Tibial nerve (tissue), 4 donors: ENCODE measurements at regions not wholly inside any gene's neighbourhood (a gene's known extent, or its start where the extent isn't known, plus 50 kb on each side); places are given as distances from the start of the nearest gene placed in this dataset.

ENCODE experiments used
- DNase-seq, 2 donors: peaks; one replicate each; pipeline ENCODE4 v3.0.0-alpha.2; 2019; ENCODE audit warnings: low spot score in 2 of 2
- H3K27ac ChIP-seq, 4 donors: fragments of 200-600 bp; sonication (generic) in 3 of 4; one replicate each; pipeline ENCODE4 v1.5.1; 2017 to 2019; ENCODE audit warnings: mild to moderate bottlenecking in 1 of 4
- H3K27me3 ChIP-seq, 2 donors: fragments of 200-600 bp; sonication (generic) in 1 of 2; one replicate each; pipeline versions ENCODE4 v1.5.1 to v1.6.0; 2017 to 2019
- H3K36me3 ChIP-seq, 3 donors: fragments of 200-600 bp; sonication (generic); one replicate each; pipeline ENCODE4 v1.5.1; 2018 to 2019
- H3K4me1 ChIP-seq, 4 donors: fragments of 200-600 bp; sonication (generic) in 3 of 4; one replicate each; pipeline ENCODE4 v1.5.1; 2017 to 2019
- H3K4me3 ChIP-seq, 4 donors: fragments of 200-600 bp; sonication (generic) in 3 of 4; one replicate each; pipeline ENCODE4 v1.5.1; 2017 to 2019; ENCODE audit warnings: mild to moderate bottlenecking in 1 of 4, moderate library complexity in 1 of 4
- H3K9me3 ChIP-seq, 4 donors: fragments of 200-600 bp; sonication (generic) in 3 of 4; one replicate each; pipeline ENCODE4 v1.5.1; 2017 to 2019
- CTCF ChIP-seq, 5 experiments: fragments of 200-600 bp in 3 of 5; fragments of 450-650 bp in 2 of 5; sonication (generic) in 3 of 5; IDR thresholded peaks; one replicate each; pipeline ENCODE4 v1.5.1; 2016 to 2019; ENCODE audit warnings: antibody characterized with exemption in 5 of 5, mild to moderate bottlenecking in 3 of 5, moderate library complexity in 2 of 5
- EP300 ChIP-seq, 2 donors: sonication (generic); formaldehyde crosslinking; IDR thresholded peaks; one replicate each; pipeline ENCODE4 v1.6.1; 2017; ENCODE audit warnings: antibody characterized with exemption in 2 of 2, mild to moderate bottlenecking in 1 of 2
- POLR2A ChIP-seq, 2 donors: fragments of 450-650 bp; IDR thresholded peaks; one replicate each; pipeline ENCODE4 v1.6.1; 2017; ENCODE audit warnings: antibody characterized with exemption in 2 of 2, mild to moderate bottlenecking in 2 of 2, moderate library complexity in 2 of 2
- WGBS, 2 donors: methylation state at CpG; one replicate each; pipeline ENCODE4 v1.1.5; 2018; 5-methylcytosine and 5-hydroxymethylcytosine counted together

GRCh38 chr1:188129856-188130838 is 1301.4 kb downstream of the PLA2G4A start:
- Histone ChIP-seq H3K4me3 (no peak overlapping the region), H3K9me3 (no peaks in the 10 kb centered on the region), H3K36me3 (no peaks in the 10 kb centered on the region), H3K27me3 (no peaks in the 10 kb centered on the region), H3K4me1 (no peaks in the 10 kb centered on the region), H3K27ac (no peak overlapping the region)
- TF ChIP-seq EP300 (IDR thresholded peaks at IDR 0.05) (no peak), POLR2A (IDR thresholded peaks at IDR 0.05) (no peak), CTCF (IDR thresholded peaks at IDR 0.05) (no peak)
- 70 to 74% methylated on average over 8 of the region's 8 CpGs for WGBS, 2 donors
- DNase-seq: no peak

- H3K27me3 ChIP-seq: no peaks in the 10 kb centered on the region
- no peak overlapping the region for H3K4me3 ChIP-seq
- no peaks in the 10 kb centered on the region for H3K9me3 ChIP-seq
- no peaks in the 10 kb centered on the region for H3K36me3 ChIP-seq
- no peak for DNase-seq
- TF ChIP-seq POLR2A (IDR thresholded peaks at IDR 0.05) (no peak), EP300 (IDR thresholded peaks at IDR 0.05) (no peak), CTCF (IDR thresholded peaks at IDR 0.05) (no peak)
- no peaks in the 10 kb centered on the region for H3K4me1 ChIP-seq
- WGBS, 2 donors: 64 to 76% methylated on average over 2 of the region's 2 CpGs
- no peak overlapping the region for H3K27ac ChIP-seq
Observed at GRCh38 chr1:188137221-188137620, 1308.5 kb downstream of the PLA2G4A start.

- no peaks in the 10 kb centered on the region for H3K9me3 ChIP-seq
- DNase-seq: no peak
- no peak overlapping the region for H3K4me3 ChIP-seq
- H3K36me3 ChIP-seq: no peaks in the 10 kb centered on the region
- WGBS, 2 donors: 54 to 60% methylated on average over 2 of the region's 2 CpGs
- TF ChIP-seq POLR2A (IDR thresholded peaks at IDR 0.05) (no peak), CTCF (IDR thresholded peaks at IDR 0.05) (no peak)
- no peak overlapping the region for H3K27ac ChIP-seq
- no peaks in the 10 kb centered on the region for H3K27me3 ChIP-seq
- no peaks in the 10 kb centered on the region for H3K4me1 ChIP-seq
Observed at GRCh38 chr1:188140958-188141357, 1312.2 kb downstream of the PLA2G4A start.

GRCh38 chr1:188154196-188154595 is 1325.4 kb downstream of the PLA2G4A start:
- Histone ChIP-seq H3K9me3 (no peaks in the 10 kb centered on the region), H3K36me3 (no peaks in the 10 kb centered on the region), H3K4me3 (no peak overlapping the region), H3K27me3 (no peaks in the 10 kb centered on the region), H3K4me1 (peaks cover 0 to 8% (median 0%) of the 10 kb centered on the region in 4 donors), H3K27ac (no peak overlapping the region)
- TF ChIP-seq EP300 (IDR thresholded peaks at IDR 0.05) (no peak), CTCF (IDR thresholded peaks at IDR 0.05) (no peak), POLR2A (IDR thresholded peaks at IDR 0.05) (no peak)
- no peak for DNase-seq
- WGBS, 2 donors: 93 to 95% methylated on average over 11 of the region's 11 CpGs

GRCh38 chr1:188154761-188155160 is 1326.0 kb downstream of the PLA2G4A start:
- no peak for DNase-seq
- Histone ChIP-seq H3K27ac (no peak overlapping the region), H3K36me3 (no peaks in the 10 kb centered on the region), H3K27me3 (no peaks in the 10 kb centered on the region), H3K9me3 (no peaks in the 10 kb centered on the region), H3K4me1 (peaks cover 0 to 8% (median 0%) of the 10 kb centered on the region in 4 donors), H3K4me3 (no peak overlapping the region)
- TF ChIP-seq EP300 (IDR thresholded peaks at IDR 0.05) (no peak), POLR2A (IDR thresholded peaks at IDR 0.05) (no peak), CTCF (IDR thresholded peaks at IDR 0.05) (no peak)
- WGBS, 2 donors: 40 to 76% methylated on average over 3 of the region's 3 CpGs
